Hepatocyte (in vitro differentiated cells): ENCODE measurements at regions not wholly inside any gene's neighbourhood (a gene's known extent, or its start where the extent isn't known, plus 50 kb on each side); places are given as distances from the start of the nearest gene placed in this dataset.

ENCODE experiments used
- DNase-seq: peaks from one replicate; pipeline ENCODE4 v3.0.0-alpha.2; 2016; ENCODE audit warnings: low spot score
- H2AFZ ChIP-seq: fragments of 200-600 bp; sonication (generic); 2 replicates; pipeline ENCODE4 v1.6.0; 2016; ENCODE audit warnings: antibody characterized with exemption, mild to moderate bottlenecking
- H3K27ac ChIP-seq: fragments of 200-600 bp; sonication (generic); 2 replicates; pipeline ENCODE4 v1.5.1; 2016; ENCODE audit warnings: mild to moderate bottlenecking
- H3K27me3 ChIP-seq: fragments of 200-600 bp; sonication (generic); 2 replicates; pipeline ENCODE4 v1.6.1; 2016
- H3K36me3 ChIP-seq: fragments of 200-600 bp; sonication (generic); replicated peaks from 2 replicates; pipeline ENCODE4 v1.5.1; 2016; ENCODE audit warnings: low read depth; ENCODE audit not compliant: insufficient read depth
- H3K4me1 ChIP-seq: fragments of 200-600 bp; sonication (generic); 2 replicates; pipeline ENCODE4 v1.5.1; 2016; ENCODE audit warnings: mild to moderate bottlenecking, moderate library complexity; ENCODE audit not compliant: insufficient read depth
- H3K4me2 ChIP-seq: fragments of 200-600 bp; sonication (generic); 2 replicates; pipeline ENCODE4 v1.6.0; 2016
- H3K4me3 ChIP-seq: fragments of 200-600 bp; sonication (generic); 2 replicates; pipeline ENCODE4 v1.5.1; 2016; ENCODE audit warnings: mild to moderate bottlenecking
- H3K79me2 ChIP-seq: fragments of 200-600 bp; sonication (generic); 2 replicates; pipeline ENCODE4 v1.6.0; 2017; ENCODE audit warnings: mild to moderate bottlenecking
- H3K9me2 ChIP-seq: fragments of 200-600 bp; sonication (generic); replicated peaks from 2 replicates; pipeline ENCODE4 v1.6.0; 2017; ENCODE audit warnings: mild to moderate bottlenecking; ENCODE audit not compliant: insufficient read depth
- H3K9me3 ChIP-seq: fragments of 200-600 bp; sonication (generic); 2 replicates; pipeline ENCODE4 v1.5.1; 2016; ENCODE audit warnings: low read depth, mild to moderate bottlenecking
- H4K20me1 ChIP-seq: fragments of 200-600 bp; sonication (generic); 2 replicates; pipeline ENCODE4 v1.6.0; 2016; ENCODE audit warnings: mild to moderate bottlenecking; ENCODE audit not compliant: insufficient read depth, poor library complexity, severe bottlenecking
- CTCF ChIP-seq: fragments of 200-600 bp; sonication (generic); IDR thresholded peaks from 2 replicates; pipeline ENCODE4 v1.5.1; 2016; ENCODE audit warnings: antibody characterized with exemption, mild to moderate bottlenecking; ENCODE audit not compliant: poor library complexity
- EZH2 ChIP-seq: fragments of 200-600 bp; sonication (generic); IDR thresholded peaks from 2 replicates; pipeline ENCODE4 v1.6.1; 2016; ENCODE audit warnings: antibody characterized with exemption, mild to moderate bottlenecking, borderline replicate concordance
- EZH2phosphoT487 ChIP-seq: fragments of 200-600 bp; sonication (generic); IDR thresholded peaks from one replicate; pipeline ENCODE4 v1.6.1; 2018; ENCODE audit warnings: antibody characterized with exemption, mild to moderate bottlenecking, low read depth, moderate library complexity; ENCODE audit not compliant: unreplicated experiment, severe bottlenecking
- WGBS: methylation state at CpG from one replicate; pipeline ENCODE4 v1.1.6; 2016; ENCODE audit warnings: low lambda C conversion rate; ENCODE audit errors: missing lambda C conversion rate; 5-methylcytosine and 5-hydroxymethylcytosine counted together

DNA sequence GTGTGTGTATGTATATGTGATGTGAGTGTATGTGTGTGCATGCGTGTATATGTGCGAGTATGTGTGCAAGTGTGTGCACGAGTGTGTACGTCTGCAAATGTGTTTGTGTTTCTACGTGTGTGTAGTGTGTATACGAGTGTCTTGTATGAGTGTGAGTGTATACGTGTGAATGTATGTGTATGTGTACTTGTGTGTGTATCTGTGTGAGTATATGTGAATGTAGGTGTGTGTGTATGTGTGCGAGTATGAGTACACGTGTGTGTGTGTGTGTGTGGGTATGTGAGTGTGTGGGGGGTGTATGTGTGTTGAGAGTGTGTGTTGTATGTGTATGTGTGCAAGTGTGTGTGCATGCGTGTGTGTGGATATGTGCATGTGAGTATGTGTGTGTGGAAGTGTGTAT, 602.0 kb upstream of the CDH4 start:
- H4K20me1 ChIP-seq = no peaks in the 10 kb centered on the region
- H3K4me3 ChIP-seq = no peak overlapping the region
- H3K4me1 ChIP-seq = no peaks in the 10 kb centered on the region
- no peaks in the 10 kb centered on the region for H3K79me2 ChIP-seq
- H3K9me3 ChIP-seq = no peaks in the 10 kb centered on the region
- no peaks in the 10 kb centered on the region for H3K27me3 ChIP-seq
- no peaks in the 10 kb centered on the region for H3K9me2 ChIP-seq
- no peak overlapping the region for H3K27ac ChIP-seq
- no peak for DNase-seq
- H2AFZ ChIP-seq = no peak overlapping the region
- 95% methylated on average over 10 of the region's 10 CpGs for WGBS
- TF ChIP-seq CTCF (no peak), EZH2 (no peak), EZH2phosphoT487 (no peak)
- no peaks in the 10 kb centered on the region for H3K36me3 ChIP-seq
- no peak overlapping the region for H3K4me2 ChIP-seq

GRCh38 chr20:60652046-60652445, 600.0 kb upstream of the CDH4 start:
- no peak for DNase-seq
- TF ChIP-seq EZH2phosphoT487 (no peak), EZH2 (no peak), CTCF (no peak)
- H3K4me2 ChIP-seq = no peak overlapping the region
- no peaks in the 10 kb centered on the region for H3K9me3 ChIP-seq
- H3K4me3 ChIP-seq = no peak overlapping the region
- no peaks in the 10 kb centered on the region for H3K4me1 ChIP-seq
- H3K36me3 ChIP-seq = no peaks in the 10 kb centered on the region
- H3K9me2 ChIP-seq = no peaks in the 10 kb centered on the region
- WGBS = 78% methylated on average over 2 of the region's 2 CpGs
- no peaks in the 10 kb centered on the region for H3K79me2 ChIP-seq
- no peak overlapping the region for H2AFZ ChIP-seq
- H4K20me1 ChIP-seq = no peaks in the 10 kb centered on the region
- no peak overlapping the region for H3K27ac ChIP-seq
- no peaks in the 10 kb centered on the region for H3K27me3 ChIP-seq

DNA sequence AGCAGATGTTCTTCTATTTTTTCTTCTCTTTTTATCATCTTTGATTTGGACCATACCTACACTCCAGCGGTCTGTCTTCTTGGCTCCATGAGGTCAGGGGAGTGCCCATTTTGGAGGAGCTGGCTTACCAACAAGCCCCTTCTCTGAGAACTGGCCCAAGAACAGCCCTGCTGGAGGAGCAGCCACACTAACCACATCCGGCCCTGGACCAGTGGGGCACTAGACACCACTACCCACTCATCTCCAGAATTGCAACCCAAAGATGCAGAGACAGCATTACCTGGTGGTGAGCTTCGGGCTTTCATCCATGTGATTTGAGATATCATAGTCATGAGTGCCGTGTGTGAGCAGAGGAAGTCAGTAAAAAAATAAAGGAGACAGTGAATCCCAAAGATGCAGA, 599.4 kb upstream of the CDH4 start:
- H2AFZ ChIP-seq = no peak overlapping the region
- no peak overlapping the region for H3K27ac ChIP-seq
- H3K79me2 ChIP-seq = no peaks in the 10 kb centered on the region
- 75% methylated on average over 4 of the region's 4 CpGs for WGBS
- DNase-seq = no peak
- H3K36me3 ChIP-seq = no peaks in the 10 kb centered on the region
- TF ChIP-seq EZH2phosphoT487 (no peak), CTCF (no peak), EZH2 (no peak)
- H3K4me3 ChIP-seq = no peak overlapping the region
- H3K27me3 ChIP-seq = no peaks in the 10 kb centered on the region
- no peak overlapping the region for H3K4me2 ChIP-seq
- H3K4me1 ChIP-seq = no peaks in the 10 kb centered on the region
- no peaks in the 10 kb centered on the region for H3K9me2 ChIP-seq
- no peaks in the 10 kb centered on the region for H3K9me3 ChIP-seq
- H4K20me1 ChIP-seq = no peaks in the 10 kb centered on the region
